NCI-H226 (cell line): ENCODE measurements at regions not wholly inside any gene's neighbourhood (a gene's known extent, or its start where the extent isn't known, plus 50 kb on each side); places are given as distances from the start of the nearest gene placed in this dataset.
"Not testable (repeated sequence)": the region's sequence is repeated elsewhere in the genome, so short reads cannot be mapped to it uniquely, and the experiment has no call there.

Experiments
- DNase-seq: peaks from one replicate; pipeline ENCODE4 v3.0.0-alpha.2; 2015

DNA sequence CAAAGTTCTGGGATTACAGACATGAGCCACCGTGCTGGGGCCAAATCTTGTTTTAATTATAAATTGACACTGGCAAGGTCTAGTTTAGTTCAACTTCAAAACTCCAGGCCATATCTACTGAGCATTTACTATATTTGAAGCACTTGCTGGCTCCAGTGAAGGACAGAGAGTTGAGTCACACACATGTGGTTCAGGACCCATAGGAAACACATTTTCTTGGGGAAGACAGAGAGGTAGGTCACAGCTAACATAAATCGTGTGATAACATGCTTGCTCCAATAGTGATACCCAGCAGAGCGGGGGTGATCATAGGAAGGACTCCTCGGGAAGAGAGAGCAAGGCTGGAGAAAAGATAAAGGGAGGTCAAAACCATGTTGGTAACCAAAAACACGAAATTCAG lies 170.6 kb upstream of the TSC22D1 start:
- DNase-seq = no peak

DNA sequence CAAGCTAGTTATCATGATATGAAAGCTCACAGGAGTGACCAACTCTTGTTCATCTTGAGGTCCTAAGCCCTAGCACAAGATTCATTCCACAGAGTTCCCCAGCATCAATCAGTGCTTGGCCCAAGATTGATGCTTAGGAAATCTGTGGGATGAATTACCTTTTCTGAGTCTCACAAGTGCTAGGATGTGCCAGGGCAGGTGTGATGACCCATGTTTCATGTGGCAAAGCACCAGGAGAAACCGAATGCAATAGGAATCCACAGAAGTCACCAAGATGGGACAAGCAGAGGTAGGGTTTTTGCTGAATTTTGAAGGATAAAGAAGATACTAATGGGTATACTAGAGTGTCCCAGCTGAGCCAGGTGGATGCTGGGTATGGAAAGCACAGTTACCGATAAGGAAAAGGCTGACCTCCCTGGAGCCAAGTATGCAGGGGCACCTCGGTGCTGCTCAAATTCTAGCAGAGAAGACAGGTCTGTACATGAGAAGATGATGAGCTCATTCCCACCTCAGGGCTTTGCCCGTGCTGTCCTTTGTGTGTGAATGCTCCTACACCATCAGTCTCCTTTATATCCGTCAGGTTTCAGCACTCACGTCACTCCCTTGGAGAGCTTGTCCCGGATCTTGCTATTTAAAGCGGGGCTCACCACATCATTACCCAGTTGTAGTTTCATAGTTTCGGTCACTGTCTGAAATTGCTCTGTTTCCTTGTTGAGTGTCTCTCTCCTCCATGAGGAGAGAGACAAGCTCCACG lies 168.9 kb upstream of the TSC22D1 start:
- DNase-seq = no peak

DNA sequence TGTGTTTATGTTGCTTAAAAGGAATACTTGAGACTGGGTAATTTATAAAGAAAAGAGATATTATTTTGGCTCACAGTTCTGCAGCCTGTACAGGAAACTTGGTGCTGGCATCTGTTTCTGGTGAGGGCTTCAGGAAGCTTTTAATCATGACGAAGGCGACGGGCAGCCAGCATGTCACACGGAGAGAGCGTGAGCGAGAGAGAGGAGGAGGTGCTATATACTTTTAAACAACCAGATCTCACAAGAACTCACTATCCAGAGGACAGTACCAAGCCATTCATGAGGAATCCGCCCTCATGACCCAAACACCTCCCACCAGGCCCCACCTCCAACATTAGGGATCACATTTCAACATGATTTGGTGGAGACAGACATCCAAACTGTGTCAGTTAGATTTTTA lies 163.4 kb upstream of the TSC22D1 start:
- no peak for DNase-seq

DNA sequence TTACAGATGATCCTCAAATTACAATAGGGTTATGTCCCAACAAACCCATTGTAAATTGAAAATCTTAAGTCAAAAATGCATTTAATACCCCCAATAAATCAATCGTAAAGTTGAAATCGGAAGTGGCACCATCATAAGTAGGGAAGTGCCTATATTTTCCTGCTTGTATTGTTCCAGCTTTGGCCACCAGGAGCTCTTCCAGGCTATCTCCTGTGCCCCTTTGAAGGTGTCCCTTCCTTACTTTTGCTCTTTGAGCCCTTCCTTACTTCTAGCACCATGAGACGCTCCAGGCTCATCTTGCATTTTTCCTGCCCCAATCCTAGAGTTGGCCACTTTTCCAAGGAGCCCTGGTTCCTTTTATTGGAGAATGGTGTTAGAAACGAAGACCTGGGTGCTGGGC lies 163.0 kb upstream of the TSC22D1 start:
- no peak for DNase-seq

DNA sequence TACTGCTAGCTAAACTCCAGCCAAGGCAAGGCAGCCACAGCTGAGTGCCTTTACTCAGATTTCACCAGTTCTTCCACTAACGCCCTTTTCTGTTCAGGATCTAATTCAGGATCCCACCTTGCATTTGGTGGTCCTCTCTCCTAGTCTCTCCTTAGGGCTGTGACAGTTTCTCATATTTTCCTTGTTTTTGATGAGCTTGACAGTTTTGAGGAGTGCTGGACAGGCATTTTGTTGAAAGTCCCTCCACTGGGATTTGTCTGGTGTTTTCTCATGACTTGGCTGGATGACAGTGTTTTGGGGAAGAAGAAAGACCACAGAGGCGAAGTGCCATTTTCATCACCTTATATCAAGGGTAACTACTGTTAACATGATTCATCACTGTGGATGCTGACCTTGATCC lies 162.3 kb upstream of the TSC22D1 start:
- DNase-seq = no peak

DNA sequence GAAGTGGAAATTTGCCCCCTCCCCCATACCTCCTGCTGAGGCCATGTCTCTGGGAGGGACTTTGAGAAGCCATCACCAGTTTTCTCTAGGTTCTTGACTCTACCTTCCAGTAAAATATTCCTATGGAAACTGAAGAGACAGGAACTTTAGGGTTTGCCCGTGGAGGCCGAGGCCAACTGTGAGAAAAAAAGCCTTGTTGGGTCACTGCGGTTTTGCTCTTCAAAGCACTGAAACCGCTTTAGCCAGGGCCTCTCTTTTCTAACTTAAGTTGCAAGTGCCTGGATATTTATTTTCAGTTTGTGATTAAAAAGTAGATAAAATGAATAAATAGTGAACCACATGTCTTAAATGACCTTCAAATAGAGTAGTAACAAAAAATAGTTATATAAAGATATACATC lies 159.7 kb upstream of the TSC22D1 start:
- no peak for DNase-seq

DNA sequence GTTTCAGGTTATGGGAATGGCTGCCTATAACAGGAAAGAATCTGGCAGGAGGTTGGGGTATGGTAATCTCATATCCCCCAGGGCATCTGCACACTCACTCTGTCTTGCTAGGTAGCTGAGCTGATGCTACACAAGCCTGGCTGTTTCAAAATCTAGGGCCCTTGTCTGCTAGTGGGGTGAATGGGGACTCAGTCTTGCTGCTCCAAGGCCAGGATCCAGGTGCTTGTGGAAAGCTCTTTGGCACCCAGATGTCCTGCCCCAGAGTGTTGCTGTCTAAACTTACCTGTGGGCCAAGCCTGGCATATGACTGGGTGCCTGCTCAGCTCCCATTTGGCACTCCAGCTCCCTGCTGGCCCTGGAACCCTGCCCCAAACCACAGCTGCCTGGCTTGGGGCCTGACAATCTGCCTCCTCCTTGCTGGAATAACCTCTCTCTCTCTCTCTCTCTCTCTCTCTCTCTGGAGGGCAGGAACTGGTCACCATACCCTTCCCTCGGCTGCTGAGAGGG lies 158.1 kb upstream of the TSC22D1 start:
- peak; percentile 79 for DNase-seq

DNA sequence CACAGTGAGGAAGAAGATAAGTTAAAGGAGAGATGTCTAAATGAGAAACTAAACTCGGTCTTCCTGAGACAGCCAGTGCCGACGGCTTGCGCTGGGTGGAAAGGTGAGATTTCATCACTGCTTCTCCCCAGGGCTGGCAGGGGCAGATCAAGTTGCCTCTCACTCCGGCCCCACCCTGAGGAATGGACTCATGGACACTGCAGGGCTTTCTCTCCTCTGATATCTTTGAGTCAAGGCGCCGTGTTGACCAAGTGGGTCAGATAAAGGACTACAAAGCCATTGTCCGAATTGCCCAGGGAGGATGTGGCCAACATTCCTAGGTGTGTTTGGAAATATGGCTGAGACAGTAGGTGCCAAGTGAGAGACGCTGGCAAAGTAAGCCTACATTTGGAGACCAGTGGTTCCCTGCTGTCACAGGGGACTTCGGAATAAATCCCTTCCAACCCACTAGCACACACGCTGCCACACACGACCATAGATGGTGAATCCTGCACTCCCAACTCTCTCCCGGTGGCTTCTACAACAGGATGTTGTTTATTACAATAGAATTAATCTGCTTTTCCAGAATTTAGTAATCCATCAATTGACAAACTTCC lies 156.5 kb upstream of the TSC22D1 start:
- peak; percentile 86 for DNase-seq

DNA sequence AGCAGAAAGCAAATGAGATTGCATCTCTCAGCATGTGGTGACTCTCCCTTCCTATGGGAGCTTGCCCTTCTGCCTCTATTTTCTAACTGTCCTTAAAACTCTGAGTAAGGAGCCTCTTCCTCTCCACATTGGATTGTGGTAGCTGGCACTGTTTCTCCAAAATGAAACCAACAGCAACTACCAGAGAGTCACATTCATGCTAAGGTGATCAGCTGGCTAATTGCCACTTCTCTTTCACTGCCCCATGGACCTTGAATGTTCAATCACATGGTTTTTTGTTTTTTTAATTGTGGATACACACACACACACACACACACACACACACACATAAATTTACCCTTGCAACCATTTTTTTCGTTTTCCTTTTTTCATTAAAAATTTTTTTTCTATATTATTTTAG lies 154.7 kb upstream of the TSC22D1 start:
- no peak for DNase-seq

DNA sequence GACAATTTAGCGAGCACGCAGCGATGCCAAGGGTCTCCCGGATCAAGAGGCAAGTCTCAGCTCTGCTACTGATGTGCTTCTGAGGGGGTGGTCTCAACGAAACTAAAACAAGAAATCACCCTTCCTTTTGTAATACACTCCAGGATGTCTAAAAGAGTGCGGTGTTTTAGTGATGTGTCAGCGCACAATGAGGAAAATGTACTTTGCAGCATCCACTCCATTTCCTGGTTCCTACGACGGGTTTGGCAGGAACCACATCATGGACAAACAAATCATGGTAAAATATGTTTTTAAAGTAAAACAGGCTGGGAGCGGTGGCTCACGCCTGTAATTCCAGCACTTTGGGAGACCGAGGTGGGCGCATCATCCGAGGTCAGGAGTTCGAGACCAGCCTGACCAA lies 154.0 kb upstream of the TSC22D1 start:
- DNase-seq = no peak

DNA sequence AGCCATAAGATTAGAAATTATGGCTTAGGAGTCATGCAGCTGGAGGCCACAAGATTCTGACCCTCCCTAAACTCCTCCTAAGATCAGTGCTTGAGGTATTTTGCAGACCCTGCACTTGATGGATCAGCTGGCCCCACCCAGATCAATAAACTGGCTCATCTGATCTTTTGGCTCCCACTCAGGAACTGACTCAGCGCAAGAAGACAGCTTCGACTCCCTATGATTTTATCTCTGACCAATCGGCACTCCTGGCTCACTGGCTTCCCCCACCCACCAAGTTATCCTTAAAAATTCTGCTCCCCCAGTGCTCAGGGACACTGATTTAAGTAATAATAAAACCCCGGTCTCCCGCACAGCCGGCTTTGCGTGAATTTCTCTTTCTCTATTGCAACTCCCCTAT lies 151.5 kb upstream of the TSC22D1 start:
- DNase-seq = not testable (repeated sequence)

DNA sequence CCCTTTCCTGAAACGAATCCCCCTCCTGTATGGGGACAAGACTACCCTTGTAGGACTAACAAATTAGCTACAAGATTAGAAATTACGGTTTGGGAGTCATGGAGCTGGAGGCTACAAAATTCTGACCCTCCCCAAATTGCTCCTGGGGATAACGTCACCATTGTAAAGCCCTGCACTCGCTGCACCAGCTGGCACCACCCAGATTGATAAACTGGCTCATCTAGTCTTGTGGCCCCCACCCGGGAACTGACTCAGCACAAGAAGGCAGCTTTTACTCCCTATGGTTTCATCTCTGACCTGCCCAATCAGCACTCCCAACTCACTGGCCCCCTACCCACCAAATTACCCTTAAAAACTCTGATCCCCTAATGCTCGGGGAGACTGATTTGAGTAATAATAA lies 150.6 kb upstream of the TSC22D1 start:
- DNase-seq = no peak

DNA sequence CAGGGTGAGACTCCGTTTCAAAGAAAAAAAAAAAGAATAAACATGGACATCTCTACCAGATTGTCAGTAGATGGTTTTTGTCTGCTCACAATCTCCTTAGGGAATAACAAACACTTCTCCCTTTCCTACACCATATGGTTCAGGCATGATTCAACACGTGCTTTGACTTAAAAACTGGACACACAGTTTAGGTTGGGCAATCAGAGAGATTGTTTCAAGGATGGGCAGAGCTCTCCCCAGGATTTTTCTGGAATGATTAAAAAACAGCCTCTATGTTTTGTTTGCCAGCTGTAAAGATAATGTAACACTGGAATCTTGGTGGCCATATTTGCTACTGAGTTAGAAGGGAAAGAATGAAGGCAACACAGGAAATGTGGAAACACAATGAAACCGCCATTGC lies 150.1 kb upstream of the TSC22D1 start:
- DNase-seq = peak; percentile 64

DNA sequence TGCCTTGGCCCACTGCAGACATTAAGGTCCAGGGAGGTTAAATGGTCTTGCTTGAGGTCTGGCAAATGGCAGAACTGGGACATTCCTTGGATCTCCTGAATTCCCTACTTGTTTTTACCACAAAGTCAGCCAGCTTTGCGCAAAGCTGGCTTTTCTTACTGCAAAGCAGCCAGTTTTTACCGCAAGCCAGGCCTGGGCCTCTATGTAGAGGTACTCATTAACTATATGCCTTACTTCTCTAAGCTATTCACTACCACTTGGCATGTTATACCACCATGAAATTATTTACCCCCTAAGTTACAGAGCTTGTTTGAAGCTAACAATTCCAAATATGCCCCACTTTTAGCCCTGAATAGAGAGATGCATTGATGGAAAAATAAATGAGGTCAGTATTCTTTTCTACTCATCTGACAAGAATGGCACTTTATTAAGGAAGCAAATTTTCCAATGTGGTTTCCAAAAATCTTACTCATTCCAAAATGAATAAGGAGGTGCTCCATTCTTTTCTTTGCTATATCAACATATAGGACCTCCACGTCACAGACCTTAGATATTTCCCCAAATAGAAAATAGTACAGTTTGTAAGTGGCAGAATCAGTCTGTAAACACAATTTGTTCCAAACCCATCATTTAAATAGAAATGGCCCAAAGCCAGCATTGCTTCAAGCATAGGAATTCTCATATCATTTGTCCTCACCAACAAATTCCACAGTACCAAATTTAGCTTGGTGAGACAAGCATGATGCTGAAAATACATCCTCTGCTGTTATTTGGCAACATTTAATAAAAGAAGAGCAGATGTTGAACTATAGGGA lies 143.9 kb upstream of the TSC22D1 start:
- DNase-seq = peak; percentile 51

DNA sequence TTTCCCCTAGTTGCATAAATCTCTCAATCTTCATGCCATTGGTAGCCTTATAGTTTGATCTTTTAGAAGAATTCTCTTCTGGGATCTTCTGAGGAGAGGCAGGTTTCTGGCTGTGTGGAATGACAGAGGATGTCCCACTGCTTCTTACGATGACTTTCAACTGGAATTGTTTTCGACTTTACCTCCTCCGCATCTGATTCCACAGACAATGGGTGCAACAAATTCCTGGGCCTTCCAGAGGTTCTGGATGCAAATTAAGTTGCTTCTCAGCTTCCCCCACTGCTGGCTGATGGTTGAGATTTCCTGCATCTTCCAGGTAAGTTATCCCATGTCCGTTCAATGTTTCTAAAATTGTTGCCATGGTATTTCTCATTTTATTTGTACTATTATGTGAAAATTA lies 142.3 kb upstream of the TSC22D1 start:
- DNase-seq = no peak

DNA sequence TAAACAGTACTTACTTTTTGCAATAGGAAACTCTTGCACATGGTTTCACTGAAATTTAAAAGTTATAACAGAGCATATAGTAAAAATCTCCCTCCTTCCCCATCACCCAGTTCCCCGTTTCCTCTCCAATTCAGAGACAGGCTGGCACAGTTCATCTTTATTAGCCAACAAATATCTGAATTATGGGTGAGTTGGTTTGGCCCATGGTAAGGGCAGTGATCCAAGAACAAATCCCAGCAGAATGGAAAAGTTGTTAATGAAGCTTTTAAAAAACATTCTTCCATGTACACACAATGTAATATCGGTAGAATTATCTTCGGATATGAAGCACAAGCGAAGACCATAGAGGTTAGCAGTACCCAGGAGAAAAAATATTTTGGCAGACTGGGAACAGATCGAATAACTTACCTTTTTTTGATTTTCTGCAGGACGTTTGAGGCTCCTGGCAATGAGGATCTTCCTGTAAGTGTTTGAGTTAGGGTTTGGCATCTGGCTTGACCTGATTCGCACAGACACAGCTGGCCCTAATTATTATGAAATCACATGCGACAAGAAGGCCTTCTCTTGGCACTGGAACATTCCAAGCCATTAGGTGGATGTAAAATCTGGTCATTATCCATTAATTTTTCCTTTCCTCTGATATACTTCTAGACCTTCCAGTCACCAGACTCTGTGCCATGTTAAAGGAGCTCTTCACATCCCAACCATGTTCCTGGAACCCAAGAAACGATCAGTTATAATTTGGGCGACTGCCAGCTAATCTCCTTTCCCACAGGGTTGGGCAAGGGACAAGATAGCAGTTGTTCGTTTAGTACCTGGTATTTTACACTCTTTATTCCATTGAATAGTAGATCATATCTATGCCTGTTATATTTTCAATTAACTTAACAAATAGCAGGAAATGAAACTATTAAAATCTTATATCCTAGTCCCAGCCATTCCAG lies 139.4 kb upstream of the TSC22D1 start:
- DNase-seq = peak; percentile 15

DNA sequence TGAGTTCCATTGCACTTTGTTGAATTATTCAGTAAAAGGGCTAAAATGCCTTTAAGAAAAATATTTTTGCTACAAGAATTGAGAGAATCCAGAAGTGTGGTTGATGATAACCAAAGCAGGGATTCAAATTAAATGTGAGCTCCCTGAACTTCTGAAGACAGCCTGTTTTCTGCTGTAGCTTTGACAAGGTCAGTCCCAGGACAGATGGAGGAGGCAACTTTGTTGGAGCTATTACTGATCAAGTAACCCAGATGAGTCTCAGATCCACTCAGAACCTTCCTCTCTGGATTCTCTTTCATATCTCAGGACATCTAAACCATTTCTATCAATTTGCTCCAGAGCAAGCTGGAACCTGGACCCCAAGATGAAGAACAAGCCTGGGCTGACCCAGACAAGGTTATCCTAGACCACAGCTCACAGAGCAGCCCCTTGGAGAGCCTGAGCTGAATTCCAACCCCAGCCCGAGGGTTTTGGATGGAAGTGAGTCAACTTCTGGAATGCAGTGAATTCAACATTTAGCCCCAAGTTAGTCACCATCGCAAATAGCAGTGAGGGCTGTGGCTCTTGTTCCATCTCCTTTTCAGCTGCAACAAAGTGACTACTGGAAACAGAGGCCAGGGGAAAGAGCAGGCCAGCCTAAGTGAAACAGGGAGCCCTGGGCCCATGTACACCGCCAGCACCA lies 137.8 kb upstream of the TSC22D1 start:
- DNase-seq = peak; percentile 90

DNA sequence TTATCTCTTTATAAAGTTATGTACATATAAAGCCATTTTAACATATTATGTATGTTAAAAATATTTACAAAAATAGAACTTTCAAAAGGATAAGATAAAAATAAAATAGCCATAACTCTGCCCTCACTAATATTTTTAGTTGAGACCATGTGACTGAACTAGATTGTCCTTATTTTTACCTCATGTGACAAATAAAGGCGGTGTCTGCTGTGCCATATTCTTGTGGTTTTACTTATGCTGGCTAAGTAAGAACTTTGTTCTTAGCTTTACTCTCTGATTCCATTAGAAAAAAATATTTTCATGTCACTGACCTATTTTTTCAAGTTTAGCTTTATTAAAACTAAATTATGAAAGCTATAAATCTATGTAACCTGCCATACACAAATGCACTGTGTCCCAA lies 135.6 kb upstream of the TSC22D1 start:
- DNase-seq = no peak

DNA sequence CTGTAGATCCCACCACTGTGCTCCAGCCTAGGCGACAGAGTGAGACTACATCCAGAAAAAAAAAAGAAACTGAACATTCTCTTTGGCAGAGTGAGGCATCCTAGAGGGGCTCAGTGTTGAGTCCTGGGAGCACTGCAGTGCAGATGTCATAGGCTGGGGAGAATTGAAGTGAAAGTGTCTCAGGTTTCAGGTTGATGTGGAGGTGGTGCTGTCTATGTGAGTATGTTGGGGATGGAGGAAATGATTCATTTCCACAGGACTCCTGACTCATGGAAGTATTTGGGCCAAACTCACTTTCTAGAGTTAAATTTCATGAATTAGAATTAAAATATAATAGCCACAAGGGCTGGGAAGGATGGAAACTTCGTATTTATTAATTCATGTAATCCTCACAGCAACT lies 134.4 kb upstream of the TSC22D1 start:
- peak; percentile 87 for DNase-seq

DNA sequence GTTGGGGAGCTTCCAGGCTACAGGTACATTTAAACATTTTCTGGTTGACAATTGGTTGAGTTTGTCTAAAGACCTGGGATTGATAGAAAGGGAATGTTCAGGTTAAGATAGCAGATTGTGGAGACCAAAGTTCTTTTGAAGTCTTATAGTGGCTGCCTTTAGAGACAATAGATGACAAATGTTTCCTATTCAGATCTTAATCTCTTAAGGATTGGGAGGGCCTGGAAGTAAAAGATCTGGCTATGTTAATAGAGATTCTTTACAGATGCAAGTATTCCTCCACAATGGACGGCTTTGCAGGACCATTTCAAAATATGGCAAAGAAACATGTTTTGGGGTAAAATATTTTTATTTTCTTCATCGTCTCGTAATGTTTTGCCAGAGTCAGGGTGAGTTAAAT lies 128.7 kb upstream of the TSC22D1 start:
- not testable (repeated sequence) for DNase-seq

DNA sequence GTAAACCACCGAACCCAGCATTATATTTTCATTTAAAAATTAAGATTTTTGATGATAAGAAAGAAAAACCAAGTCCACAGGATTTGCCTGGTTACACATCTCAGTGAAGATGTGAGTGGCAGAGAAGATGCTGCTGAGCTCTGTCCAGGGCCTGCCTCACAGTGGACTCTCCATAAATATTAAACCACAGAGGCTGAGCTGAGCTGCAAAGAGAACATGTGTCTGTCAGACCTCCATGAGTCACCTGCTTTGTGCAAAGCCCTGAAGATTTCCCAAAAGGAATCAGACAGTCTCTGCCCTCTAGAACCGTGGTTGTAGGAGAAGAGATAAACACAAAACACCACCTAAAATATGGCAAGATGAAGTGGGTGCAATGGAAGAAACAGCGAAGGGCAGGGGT lies 127.2 kb upstream of the TSC22D1 start:
- peak; percentile 46 for DNase-seq

DNA sequence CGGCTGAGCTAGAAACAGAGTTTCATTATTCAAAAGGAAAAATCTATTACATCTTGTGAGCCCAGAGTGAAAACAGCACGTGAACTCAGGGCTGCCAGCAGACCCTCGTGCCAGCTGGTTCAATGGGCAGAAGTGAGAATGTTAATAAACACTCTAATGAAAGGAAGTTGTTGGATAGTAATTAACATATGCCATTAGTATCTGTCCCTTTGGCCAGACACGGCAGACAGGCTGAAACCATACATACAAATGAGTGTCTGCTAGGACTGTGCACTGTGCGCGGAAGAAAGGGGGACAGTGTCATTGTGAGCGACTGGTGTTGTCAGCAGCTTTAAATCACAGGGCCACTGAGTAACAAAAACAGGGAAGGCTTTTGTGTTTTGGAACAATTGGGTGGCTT lies 121.9 kb upstream of the TSC22D1 start:
- no peak for DNase-seq
